LNCaP clone FGC (cell line): ENCODE measurements at regions not wholly inside any gene's neighbourhood (a gene's known extent, or its start where the extent isn't known, plus 50 kb on each side); places are given as distances from the start of the nearest gene placed in this dataset.

ENCODE experiments used
- DNase-seq: peaks from one replicate; pipeline ENCODE4 v3.0.0-alpha.2; 2011; ENCODE audit warnings: low read depth
- H3K4me3 ChIP-seq: 2 replicates; pipeline ENCODE4 v1.5.1; 2011; ENCODE audit warnings: mild to moderate bottlenecking, low read depth, low read length, control low read depth
- CTCF ChIP-seq: IDR thresholded peaks from 2 replicates; pipeline ENCODE4 v1.5.1; 2012; ENCODE audit warnings: mild to moderate bottlenecking; ENCODE audit not compliant: control insufficient read depth, insufficient read depth; ENCODE audit errors: extremely low read depth

GRCh38 chr10:64594072-64594471 is 1072.9 kb downstream of the REEP3 start:
- no peak overlapping the region for H3K4me3 ChIP-seq
- no peak for TF ChIP-seq CTCF
- DNase-seq: no peak

- no peak for TF ChIP-seq CTCF
- DNase-seq: no peak
- no peak overlapping the region for H3K4me3 ChIP-seq
Observed at GRCh38 chr10:64598600-64598999, 1077.4 kb downstream of the REEP3 start.

- TF ChIP-seq CTCF: no peak
- no peak for DNase-seq
- no peak overlapping the region for H3K4me3 ChIP-seq
Observed at GRCh38 chr10:64601298-64601697, 1080.1 kb downstream of the REEP3 start.

GRCh38 chr10:64617085-64617484 is 1095.9 kb downstream of the REEP3 start:
- H3K4me3 ChIP-seq: no peak overlapping the region
- TF ChIP-seq CTCF: no peak
- DNase-seq: no peak

- no peak for DNase-seq
- no peak for TF ChIP-seq CTCF
- H3K4me3 ChIP-seq: no peak overlapping the region
Observed at GRCh38 chr10:64619102-64619501, 1097.9 kb downstream of the REEP3 start.

GRCh38 chr10:64626924-64627323 is 1105.7 kb downstream of the REEP3 start:
- H3K4me3 ChIP-seq: no peak overlapping the region
- TF ChIP-seq CTCF: no peak
- no peak for DNase-seq

GRCh38 chr10:64630534-64630933 is 1109.3 kb downstream of the REEP3 start:
- no peak for TF ChIP-seq CTCF
- no peak for DNase-seq
- no peak overlapping the region for H3K4me3 ChIP-seq
